ENCODE measurements at regions not wholly inside any gene's neighbourhood (a gene's known extent, or its start where the extent isn't known, plus 50 kb on each side); places are given as distances from the start of the nearest gene placed in this dataset.

DNA sequence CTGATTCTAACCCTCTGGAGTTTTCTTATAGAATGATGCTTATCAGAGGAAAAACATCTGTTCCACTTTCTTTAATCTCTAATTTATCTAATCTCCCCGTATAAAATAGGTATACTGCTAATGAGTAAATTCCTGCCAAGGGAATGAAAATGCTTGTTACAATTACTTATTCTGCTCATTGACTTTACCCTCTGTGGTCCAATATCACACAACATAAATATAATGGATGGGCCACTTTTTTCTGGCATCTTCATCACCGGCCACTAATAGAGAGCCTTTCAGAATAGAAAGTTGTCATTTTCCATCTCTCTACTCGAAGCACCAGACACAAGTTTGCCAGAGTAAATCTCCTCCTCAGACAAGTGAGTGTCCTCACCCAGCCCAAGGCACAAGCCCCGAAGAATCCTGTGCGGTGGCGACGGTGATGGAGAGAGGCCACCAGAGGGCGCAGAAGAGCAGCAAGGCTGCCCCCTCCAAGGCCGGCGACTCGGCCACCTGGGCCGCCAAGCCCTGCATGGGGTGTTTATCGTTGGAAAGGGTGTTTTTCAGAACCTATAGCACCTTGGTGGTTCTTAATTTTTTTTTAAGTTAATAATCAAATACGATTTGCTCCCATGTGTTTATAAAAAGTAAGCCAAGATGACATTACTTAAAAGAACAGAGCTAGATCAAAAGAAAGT is 212.9 kb upstream of the ARID1B start:
- no peaks in the 10 kb centered on the region for H3K27me3 ChIP-seq (ENCODE audit: control insufficient read depth in 1 of 2, insufficient read depth in 2 of 2, low read length in 2 of 2)
- WGBS, 2 donors: 4 to 6% methylated on average over 14 of the region's 14 CpGs
- H3K4me3 ChIP-seq (ENCODE audit: low read depth in 1 of 2, low read length in 2 of 2): no peak overlapping the region
- H3K27ac ChIP-seq (ENCODE audit: low read depth in 2 of 2, low read length in 1 of 2): no peak overlapping the region
- no peaks in the 10 kb centered on the region for H3K36me3 ChIP-seq (ENCODE audit: control insufficient read depth in 2 of 2, insufficient read depth in 2 of 2, low read length in 1 of 2)
- H3K4me1 ChIP-seq (ENCODE audit: control insufficient read depth in 2 of 2, insufficient read depth in 2 of 2, low read length in 1 of 2): no peaks in the 10 kb centered on the region
- H3K9me3 ChIP-seq (ENCODE audit: control insufficient read depth in 2 of 2, insufficient read depth in 1 of 2, low read depth in 1 of 2, low read length in 1 of 2): peaks cover 3 to 5% of the 10 kb centered on the region in 2 donors

DNA sequence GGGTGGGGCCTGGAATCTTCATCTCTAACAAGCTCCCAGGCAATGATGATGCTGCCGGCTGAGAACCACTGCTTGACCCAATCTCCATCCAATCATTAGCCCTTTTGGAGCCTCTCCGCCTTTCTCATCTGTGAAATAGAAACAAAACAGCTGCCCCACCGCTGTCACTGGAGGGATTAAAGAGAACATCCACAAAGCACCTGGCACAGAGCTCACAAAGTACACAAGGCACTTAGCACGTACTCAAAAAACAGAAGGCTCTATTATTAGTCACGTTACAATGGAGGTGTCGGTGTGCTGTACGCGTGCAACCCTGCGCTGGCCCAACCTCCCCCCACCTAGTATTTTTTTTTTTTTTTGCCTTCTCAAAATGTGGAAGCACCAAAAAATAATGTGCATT is 213.5 kb upstream of the ARID1B start:
- WGBS, 2 donors: 38 to 45% methylated on average over 9 of the region's 9 CpGs
- Histone ChIP-seq H3K4me1 (ENCODE audit: control insufficient read depth in 2 of 2, insufficient read depth in 2 of 2, low read length in 1 of 2) (no peaks in the 10 kb centered on the region), H3K27me3 (ENCODE audit: control insufficient read depth in 1 of 2, insufficient read depth in 2 of 2, low read length in 2 of 2) (no peaks in the 10 kb centered on the region), H3K27ac (ENCODE audit: low read depth in 2 of 2, low read length in 1 of 2) (no peak overlapping the region), H3K4me3 (ENCODE audit: low read depth in 1 of 2, low read length in 2 of 2) (no peak overlapping the region), H3K9me3 (ENCODE audit: control insufficient read depth in 2 of 2, insufficient read depth in 1 of 2, low read depth in 1 of 2, low read length in 1 of 2) (peaks cover under 1 to 5% of the 10 kb centered on the region in 2 donors), H3K36me3 (ENCODE audit: control insufficient read depth in 2 of 2, insufficient read depth in 2 of 2, low read length in 1 of 2) (no peaks in the 10 kb centered on the region)

DNA sequence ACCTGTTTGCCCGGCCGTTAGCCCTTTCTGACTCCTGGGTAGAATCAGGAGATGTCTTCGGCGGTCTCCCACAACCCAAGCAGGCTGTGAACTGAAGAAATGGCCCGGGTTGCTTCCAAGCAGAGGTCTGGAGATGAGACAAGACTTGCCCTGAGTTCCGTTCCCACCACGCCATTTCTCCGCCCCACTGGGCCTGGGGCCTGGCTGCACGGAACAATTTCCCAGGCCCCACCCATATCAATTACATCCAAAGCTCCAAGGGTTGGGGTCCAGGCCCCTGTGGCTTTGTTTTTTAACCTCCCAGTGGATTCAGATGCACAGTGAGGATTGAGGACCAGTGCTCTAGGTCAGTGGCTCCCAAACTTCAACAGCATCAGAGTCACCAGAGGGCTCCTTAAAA is 214.5 kb upstream of the ARID1B start:
- Histone ChIP-seq H3K9me3 (ENCODE audit: control insufficient read depth in 2 of 2, insufficient read depth in 1 of 2, low read depth in 1 of 2, low read length in 1 of 2) (peaks cover 0 to 5% of the 10 kb centered on the region in 2 donors), H3K4me3 (ENCODE audit: low read depth in 1 of 2, low read length in 2 of 2) (no peak overlapping the region), H3K27ac (ENCODE audit: low read depth in 2 of 2, low read length in 1 of 2) (no peak overlapping the region), H3K4me1 (ENCODE audit: control insufficient read depth in 2 of 2, insufficient read depth in 2 of 2, low read length in 1 of 2) (no peaks in the 10 kb centered on the region), H3K36me3 (ENCODE audit: control insufficient read depth in 2 of 2, insufficient read depth in 2 of 2, low read length in 1 of 2) (no peaks in the 10 kb centered on the region), H3K27me3 (ENCODE audit: control insufficient read depth in 1 of 2, insufficient read depth in 2 of 2, low read length in 2 of 2) (no peaks in the 10 kb centered on the region)
- 91% methylated on average over 9 of the region's 9 CpGs for WGBS, 2 donors

- no peak overlapping the region for H3K4me3 ChIP-seq (ENCODE audit: low read depth in 1 of 2, low read length in 2 of 2)
- no peaks in the 10 kb centered on the region for H3K4me1 ChIP-seq (ENCODE audit: control insufficient read depth in 2 of 2, insufficient read depth in 2 of 2, low read length in 1 of 2)
- no peak overlapping the region for H3K27ac ChIP-seq (ENCODE audit: low read depth in 2 of 2, low read length in 1 of 2)
- no peaks in the 10 kb centered on the region for H3K36me3 ChIP-seq (ENCODE audit: control insufficient read depth in 2 of 2, insufficient read depth in 2 of 2, low read length in 1 of 2)
- H3K9me3 ChIP-seq (ENCODE audit: control insufficient read depth in 2 of 2, insufficient read depth in 1 of 2, low read depth in 1 of 2, low read length in 1 of 2): peaks cover 0 to 5% of the 10 kb centered on the region in 2 donors
- H3K27me3 ChIP-seq (ENCODE audit: control insufficient read depth in 1 of 2, insufficient read depth in 2 of 2, low read length in 2 of 2): no peaks in the 10 kb centered on the region
- WGBS, 2 donors: 84 to 90% methylated on average over 13 of the region's 13 CpGs
Observed at GRCh38 chr6:156562019-156562418, 215.2 kb upstream of the ARID1B start.

DNA sequence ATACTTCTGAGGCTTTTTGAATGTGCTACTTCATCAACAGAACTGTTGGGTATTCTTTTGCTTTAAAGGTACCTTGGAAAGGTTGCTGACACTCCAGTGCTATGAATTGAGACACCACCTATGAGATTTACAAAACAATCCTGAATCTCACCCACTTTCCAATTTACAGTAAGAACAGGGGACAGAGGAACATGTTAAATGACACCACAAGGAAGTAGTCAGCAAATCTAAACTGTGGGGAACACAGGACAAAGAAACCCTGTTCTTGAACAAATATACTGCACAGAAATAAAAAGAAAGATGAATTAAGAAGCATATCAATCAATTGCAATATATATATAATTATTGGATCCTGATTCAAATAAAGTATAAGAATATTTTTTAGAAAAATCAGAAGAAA is 216.7 kb upstream of the ARID1B start:
- no peaks in the 10 kb centered on the region for H3K27me3 ChIP-seq (ENCODE audit: control insufficient read depth in 1 of 2, insufficient read depth in 2 of 2, low read length in 2 of 2)
- H3K36me3 ChIP-seq (ENCODE audit: control insufficient read depth in 2 of 2, insufficient read depth in 2 of 2, low read length in 1 of 2): no peaks in the 10 kb centered on the region
- peaks cover 0 to 5% of the 10 kb centered on the region in 2 donors for H3K9me3 ChIP-seq (ENCODE audit: control insufficient read depth in 2 of 2, insufficient read depth in 1 of 2, low read depth in 1 of 2, low read length in 1 of 2)
- no peak overlapping the region for H3K4me3 ChIP-seq (ENCODE audit: low read depth in 1 of 2, low read length in 2 of 2)
- no peaks in the 10 kb centered on the region for H3K4me1 ChIP-seq (ENCODE audit: control insufficient read depth in 2 of 2, insufficient read depth in 2 of 2, low read length in 1 of 2)
- H3K27ac ChIP-seq (ENCODE audit: low read depth in 2 of 2, low read length in 1 of 2): no peak overlapping the region

GRCh38 chr6:156559162-156559690 is 218.0 kb upstream of the ARID1B start:
- H3K36me3 ChIP-seq (ENCODE audit: control insufficient read depth in 2 of 2, insufficient read depth in 2 of 2, low read length in 1 of 2): no peaks in the 10 kb centered on the region
- WGBS, 2 donors: 86 to 91% methylated on average over 4 of the region's 4 CpGs
- H3K27ac ChIP-seq (ENCODE audit: low read depth in 2 of 2, low read length in 1 of 2): no peak overlapping the region
- no peak overlapping the region for H3K4me3 ChIP-seq (ENCODE audit: low read depth in 1 of 2, low read length in 2 of 2)
- H3K4me1 ChIP-seq (ENCODE audit: control insufficient read depth in 2 of 2, insufficient read depth in 2 of 2, low read length in 1 of 2): no peaks in the 10 kb centered on the region
- no peaks in the 10 kb centered on the region for H3K27me3 ChIP-seq (ENCODE audit: control insufficient read depth in 1 of 2, insufficient read depth in 2 of 2, low read length in 2 of 2)
- H3K9me3 ChIP-seq (ENCODE audit: control insufficient read depth in 2 of 2, insufficient read depth in 1 of 2, low read depth in 1 of 2, low read length in 1 of 2): peaks cover 0 to 5% of the 10 kb centered on the region in 2 donors

DNA sequence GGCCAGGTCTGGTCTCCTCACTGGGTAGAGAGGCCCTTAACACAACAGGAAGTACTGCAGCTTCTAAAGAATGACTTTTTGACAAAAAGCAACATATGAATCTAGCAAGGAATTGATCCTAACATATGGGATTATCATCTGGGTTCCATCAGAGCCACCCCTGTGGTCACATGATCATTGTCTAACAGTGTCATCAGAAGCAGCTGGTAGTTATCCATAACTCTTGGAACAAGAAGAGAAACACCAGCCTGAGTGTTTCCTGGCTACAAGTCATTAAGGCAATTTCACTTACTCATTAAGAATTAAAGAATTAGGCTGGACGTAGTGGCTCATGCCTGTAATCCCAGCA is 219.3 kb upstream of the ARID1B start:
- H3K27me3 ChIP-seq (ENCODE audit: control insufficient read depth in 1 of 2, insufficient read depth in 2 of 2, low read length in 2 of 2): no peaks in the 10 kb centered on the region
- WGBS, 2 donors: 75 to 88% methylated on average over 1 of the region's 1 CpG
- H3K9me3 ChIP-seq (ENCODE audit: control insufficient read depth in 2 of 2, insufficient read depth in 1 of 2, low read depth in 1 of 2, low read length in 1 of 2): peaks cover 0 to 5% of the 10 kb centered on the region in 2 donors
- H3K4me3 ChIP-seq (ENCODE audit: low read depth in 1 of 2, low read length in 2 of 2): no peak overlapping the region
- no peak overlapping the region for H3K27ac ChIP-seq (ENCODE audit: low read depth in 2 of 2, low read length in 1 of 2)
- no peaks in the 10 kb centered on the region for H3K4me1 ChIP-seq (ENCODE audit: control insufficient read depth in 2 of 2, insufficient read depth in 2 of 2, low read length in 1 of 2)
- H3K36me3 ChIP-seq (ENCODE audit: control insufficient read depth in 2 of 2, insufficient read depth in 2 of 2, low read length in 1 of 2): no peaks in the 10 kb centered on the region

DNA sequence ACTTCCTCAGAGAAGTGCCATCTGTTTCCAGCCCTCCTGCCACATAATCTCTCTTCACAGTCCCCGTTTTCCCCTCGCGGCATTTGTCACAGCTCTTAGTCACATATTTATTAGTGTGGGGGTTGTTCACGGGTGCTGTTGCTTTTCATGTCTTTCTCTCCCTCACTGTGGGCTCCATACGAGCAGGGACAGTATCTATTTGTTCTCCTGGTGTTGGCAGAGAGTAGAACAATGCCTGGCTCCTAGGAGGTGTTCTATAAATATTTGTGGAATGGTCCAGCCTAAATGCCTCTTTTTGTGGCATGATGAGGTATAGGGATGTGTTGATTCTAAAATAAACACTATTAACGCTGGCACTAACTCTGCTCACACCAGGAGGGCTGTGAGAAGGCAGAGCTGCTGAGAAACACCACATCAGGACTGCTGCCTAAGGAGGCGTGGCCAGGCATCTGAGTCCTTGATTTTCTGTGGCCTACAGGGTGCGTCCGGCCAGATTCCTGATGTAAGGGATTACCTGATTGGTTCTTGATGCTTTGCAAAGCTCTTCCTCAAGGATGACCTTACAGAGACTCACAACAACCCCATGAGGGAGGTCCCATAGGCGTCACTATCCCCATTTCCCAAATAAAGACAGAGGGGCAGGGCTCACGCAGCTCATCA is 219.8 kb upstream of the ARID1B start:
- Histone ChIP-seq H3K27ac (ENCODE audit: low read depth in 2 of 2, low read length in 1 of 2) (no peak overlapping the region), H3K4me3 (ENCODE audit: low read depth in 1 of 2, low read length in 2 of 2) (no peak overlapping the region), H3K27me3 (ENCODE audit: control insufficient read depth in 1 of 2, insufficient read depth in 2 of 2, low read length in 2 of 2) (no peaks in the 10 kb centered on the region), H3K9me3 (ENCODE audit: control insufficient read depth in 2 of 2, insufficient read depth in 1 of 2, low read depth in 1 of 2, low read length in 1 of 2) (peaks cover 0 to 5% of the 10 kb centered on the region in 2 donors), H3K36me3 (ENCODE audit: control insufficient read depth in 2 of 2, insufficient read depth in 2 of 2, low read length in 1 of 2) (no peaks in the 10 kb centered on the region), H3K4me1 (ENCODE audit: control insufficient read depth in 2 of 2, insufficient read depth in 2 of 2, low read length in 1 of 2) (no peaks in the 10 kb centered on the region)
- 51 to 65% methylated on average over 11 of the region's 11 CpGs for WGBS, 2 donors

- H3K27me3 ChIP-seq (ENCODE audit: control insufficient read depth in 1 of 2, insufficient read depth in 2 of 2, low read length in 2 of 2): no peaks in the 10 kb centered on the region
- peaks cover 0 to under 1% of the 10 kb centered on the region in 2 donors for H3K9me3 ChIP-seq (ENCODE audit: control insufficient read depth in 2 of 2, insufficient read depth in 1 of 2, low read depth in 1 of 2, low read length in 1 of 2)
- H3K27ac ChIP-seq (ENCODE audit: low read depth in 2 of 2, low read length in 1 of 2): no peak overlapping the region
- WGBS, 2 donors: 84 to 89% methylated on average over 5 of the region's 5 CpGs
- H3K4me3 ChIP-seq (ENCODE audit: low read depth in 1 of 2, low read length in 2 of 2): no peak overlapping the region
- no peaks in the 10 kb centered on the region for H3K4me1 ChIP-seq (ENCODE audit: control insufficient read depth in 2 of 2, insufficient read depth in 2 of 2, low read length in 1 of 2)
- no peaks in the 10 kb centered on the region for H3K36me3 ChIP-seq (ENCODE audit: control insufficient read depth in 2 of 2, insufficient read depth in 2 of 2, low read length in 1 of 2)
Observed at GRCh38 chr6:156556811-156557210, 220.4 kb upstream of the ARID1B start.

DNA sequence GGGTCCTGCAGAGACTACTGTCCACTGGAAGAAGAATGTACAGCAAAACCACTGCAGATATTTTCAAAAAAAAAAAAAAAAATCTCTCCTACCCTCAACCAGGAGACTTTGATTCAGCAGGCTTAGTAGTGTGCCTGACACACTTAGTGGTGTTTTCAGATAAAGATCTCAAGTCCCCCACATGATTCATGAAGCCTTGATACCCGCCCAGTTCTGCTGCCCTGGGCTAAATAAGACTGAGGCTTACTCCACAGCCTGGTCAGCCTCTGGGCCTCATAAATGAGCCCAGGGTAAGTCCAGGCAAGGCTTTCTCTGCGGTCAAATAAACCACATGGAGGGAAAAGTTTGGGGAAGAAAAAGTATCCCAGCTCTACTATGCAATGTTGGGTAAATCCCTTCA is 222.1 kb upstream of the ARID1B start:
- no peaks in the 10 kb centered on the region for H3K36me3 ChIP-seq (ENCODE audit: control insufficient read depth in 2 of 2, insufficient read depth in 2 of 2, low read length in 1 of 2)
- no peaks in the 10 kb centered on the region for H3K4me1 ChIP-seq (ENCODE audit: control insufficient read depth in 2 of 2, insufficient read depth in 2 of 2, low read length in 1 of 2)
- no peak overlapping the region for H3K4me3 ChIP-seq (ENCODE audit: low read depth in 1 of 2, low read length in 2 of 2)
- H3K27ac ChIP-seq (ENCODE audit: low read depth in 2 of 2, low read length in 1 of 2): no peak overlapping the region
- 79 to 85% methylated on average over 2 of the region's 2 CpGs for WGBS, 2 donors
- H3K9me3 ChIP-seq (ENCODE audit: control insufficient read depth in 2 of 2, insufficient read depth in 1 of 2, low read depth in 1 of 2, low read length in 1 of 2): no peaks in the 10 kb centered on the region
- no peaks in the 10 kb centered on the region for H3K27me3 ChIP-seq (ENCODE audit: control insufficient read depth in 1 of 2, insufficient read depth in 2 of 2, low read length in 2 of 2)
